Right lobe of liver (tissue), 6 donors: ENCODE measurements at regions not wholly inside any gene's neighbourhood (a gene's known extent, or its start where the extent isn't known, plus 50 kb on each side); places are given as distances from the start of the nearest gene placed in this dataset.
"Not testable (repeated sequence)": the region's sequence is repeated elsewhere in the genome, so short reads cannot be mapped to it uniquely, and the experiment has no call there.

ENCODE experiments used
- ATAC-seq, 4 donors: fragments of 200-7000 bp; cut with Tn5 transposase; one replicate each; pipeline ENCODE4 v1.9.1; 2020; ENCODE audit warnings: mild to moderate bottlenecking in 4 of 4, moderate library complexity in 4 of 4
- DNase-seq, 3 donors: peaks; one replicate each; pipeline ENCODE4 v3.0.0-alpha.2; 2020
- H3K27ac ChIP-seq, 3 donors: fragments of 200-600 bp; one replicate each; pipeline ENCODE4 v1.8.0; 2022
- H3K27me3 ChIP-seq, 2 donors: fragments of 200-600 bp; one replicate each; pipeline ENCODE4 v1.8.0; 2022
- H3K36me3 ChIP-seq, 4 donors: fragments of 200-600 bp; sonication (generic) in 1 of 4; one replicate each; pipeline versions ENCODE4 v1.5.1 to v1.8.0; 2017 to 2022; ENCODE audit warnings: control low read depth in 1 of 4
- H3K4me1 ChIP-seq, 4 donors: fragments of 200-600 bp; sonication (generic) in 1 of 4; one replicate each; pipeline versions ENCODE4 v1.5.1 to v1.8.0; 2017 to 2022; ENCODE audit warnings: control low read depth in 1 of 4
- H3K4me3 ChIP-seq, 3 donors: fragments of 200-600 bp; one replicate each; pipeline ENCODE4 v1.8.0; 2022
- H3K9me3 ChIP-seq, 4 donors: fragments of 200-600 bp; sonication (generic) in 1 of 4; one replicate each; pipeline versions ENCODE4 v1.5.1 to v1.8.0; 2017 to 2022; ENCODE audit warnings: control low read depth in 1 of 4
- POLR2A ChIP-seq: fragments of 450-650 bp; IDR thresholded peaks from one replicate; pipeline ENCODE4 v1.6.1; 2017; ENCODE audit warnings: antibody characterized with exemption, mild to moderate bottlenecking
- WGBS: methylation state at CpG from one replicate; pipeline ENCODE4 v1.1.6; 2018; ENCODE audit warnings: low coverage, low lambda C conversion rate; ENCODE audit not compliant: insufficient coverage; ENCODE audit errors: missing lambda C conversion rate; 5-methylcytosine and 5-hydroxymethylcytosine counted together
- intact Hi-C, 2 donors: fragments of 100-400 bp; cut with DNase I; formaldehyde crosslinking; loops; one replicate each; pipeline versions ENCODE4 v1.11.2 to v1.14.1; 2022
- TF ChIP-seq, protein P1 (sequence below), 4 donors: fragments of 200-600 bp in 3 of 4; fragments of 450-650 bp in 1 of 4; IDR thresholded peaks; one replicate each; pipeline versions ENCODE4 v1.5.1 to v1.8.0; 2016 to 2022; ENCODE audit warnings: antibody characterized with exemption in 4 of 4, mild to moderate bottlenecking in 2 of 4
- donor health status: DM: no; HTN: yes; CAD: no.
- donor health status: DM: no; HTN: no; CAD: no.
- donor health status: DM: no; HTN: no; CAD: no.
- donor health status: DM: no; HTN: yes; CAD: no.
- donor health status: DM: no; HTN: yes; CAD: no.

DNA sequence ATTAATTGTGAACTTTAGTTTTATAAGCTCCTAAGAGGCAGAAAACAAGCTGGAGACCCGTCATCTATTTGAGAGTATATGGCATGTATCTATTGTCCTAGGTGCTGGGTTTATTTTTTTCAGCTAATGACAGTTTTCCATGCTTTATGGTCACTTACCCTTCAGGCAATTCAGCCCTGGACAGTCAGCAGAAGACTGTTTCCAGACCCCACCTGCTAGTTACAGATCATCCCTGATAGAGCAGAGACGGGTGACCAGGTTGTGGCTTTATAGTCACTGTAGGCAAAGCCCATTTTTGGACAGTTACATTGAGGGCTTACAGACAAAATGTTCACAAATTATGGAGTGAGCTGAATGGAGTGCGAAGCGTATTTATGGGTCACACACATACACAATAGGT, 1227.5 kb downstream of the FOXD4L5 start:
- no peaks in the 10 kb centered on the region for H3K27me3 ChIP-seq
- H3K9me3 ChIP-seq, result no peaks in the 10 kb centered on the region
- no peak overlapping the region for H3K4me3 ChIP-seq
- TF ChIP-seq, protein P1, sequence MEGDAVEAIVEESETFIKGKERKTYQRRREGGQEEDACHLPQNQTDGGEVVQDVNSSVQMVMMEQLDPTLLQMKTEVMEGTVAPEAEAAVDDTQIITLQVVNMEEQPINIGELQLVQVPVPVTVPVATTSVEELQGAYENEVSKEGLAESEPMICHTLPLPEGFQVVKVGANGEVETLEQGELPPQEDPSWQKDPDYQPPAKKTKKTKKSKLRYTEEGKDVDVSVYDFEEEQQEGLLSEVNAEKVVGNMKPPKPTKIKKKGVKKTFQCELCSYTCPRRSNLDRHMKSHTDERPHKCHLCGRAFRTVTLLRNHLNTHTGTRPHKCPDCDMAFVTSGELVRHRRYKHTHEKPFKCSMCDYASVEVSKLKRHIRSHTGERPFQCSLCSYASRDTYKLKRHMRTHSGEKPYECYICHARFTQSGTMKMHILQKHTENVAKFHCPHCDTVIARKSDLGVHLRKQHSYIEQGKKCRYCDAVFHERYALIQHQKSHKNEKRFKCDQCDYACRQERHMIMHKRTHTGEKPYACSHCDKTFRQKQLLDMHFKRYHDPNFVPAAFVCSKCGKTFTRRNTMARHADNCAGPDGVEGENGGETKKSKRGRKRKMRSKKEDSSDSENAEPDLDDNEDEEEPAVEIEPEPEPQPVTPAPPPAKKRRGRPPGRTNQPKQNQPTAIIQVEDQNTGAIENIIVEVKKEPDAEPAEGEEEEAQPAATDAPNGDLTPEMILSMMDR (IDR thresholded peaks at IDR 0.05), result no peak
- no peak for TF ChIP-seq POLR2A
- intact Hi-C loops, result no loop called here
- H3K36me3 ChIP-seq, result no peaks in the 10 kb centered on the region
- 39% methylated on average over 4 of the region's 4 CpGs for WGBS
- H3K4me1 ChIP-seq, result no peaks in the 10 kb centered on the region
- ATAC-seq (no peak), DNase-seq (no peak)
- H3K27ac ChIP-seq, result no peak overlapping the region

DNA sequence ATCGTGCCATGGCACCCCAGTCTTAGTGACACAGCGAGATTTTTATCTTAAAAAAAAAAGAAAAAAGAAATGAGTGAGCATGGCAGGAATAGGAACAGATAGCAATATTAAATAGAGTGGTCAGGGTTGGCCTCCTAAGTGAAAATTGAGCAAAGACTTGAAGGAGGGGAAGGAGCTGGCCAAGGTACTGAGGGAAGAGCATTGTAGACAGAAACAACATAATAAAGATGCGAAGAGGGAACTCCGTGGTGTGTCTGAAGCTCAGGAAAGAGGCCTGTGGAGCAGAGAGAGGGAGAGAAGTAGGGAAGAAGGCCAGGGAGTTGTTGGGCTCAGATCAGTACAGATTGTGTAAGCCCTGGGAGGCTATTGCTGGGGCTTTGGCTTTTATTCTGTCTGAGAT, 1256.1 kb downstream of the FOXD4L5 start:
- H3K27me3 ChIP-seq, H3K4me1 ChIP-seq, H3K27ac ChIP-seq, H3K4me3 ChIP-seq, H3K36me3 ChIP-seq, H3K9me3 ChIP-seq, ATAC-seq, DNase-seq, intact Hi-C loops: not testable (repeated sequence)
- 53% methylated on average over 4 of the region's 4 CpGs for WGBS

DNA sequence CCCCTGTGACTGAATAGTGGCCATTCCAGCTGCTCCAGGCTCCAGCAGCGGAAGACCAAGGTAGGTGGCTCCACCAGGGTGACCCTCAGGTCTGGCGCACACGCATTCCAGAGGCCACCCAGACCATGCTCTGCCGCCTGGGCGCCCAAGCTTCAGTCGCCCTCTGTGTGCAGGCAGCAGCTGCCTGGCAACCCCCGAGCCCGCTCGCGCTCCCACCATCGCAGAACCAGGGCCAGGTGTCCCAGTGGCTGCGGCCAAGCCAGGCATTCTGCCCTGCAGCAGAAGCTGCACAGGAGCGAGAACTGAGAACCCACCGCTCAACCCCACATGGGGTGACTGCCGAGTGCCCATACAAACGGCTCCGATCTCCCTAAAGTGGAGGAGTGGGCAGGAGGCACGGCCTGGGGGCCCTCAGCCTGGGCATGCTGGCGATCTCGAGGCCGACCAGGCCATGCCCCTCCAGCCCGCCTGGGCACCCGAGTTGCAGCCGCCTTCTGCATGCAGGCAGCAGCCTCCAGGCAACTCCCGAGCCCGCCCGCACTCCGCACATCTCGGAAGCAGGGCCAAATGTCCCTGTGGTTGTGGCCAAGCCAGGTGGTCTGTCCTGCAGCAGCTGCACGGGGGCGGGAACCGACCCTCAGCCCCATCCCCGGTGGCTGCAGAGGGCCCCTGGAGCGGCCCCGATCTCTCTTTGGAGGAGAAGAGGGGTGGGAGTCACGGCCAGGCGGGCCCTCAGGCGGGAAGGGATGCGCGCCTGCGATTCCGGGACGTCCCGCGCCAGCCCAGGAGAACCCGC, 1264.1 kb downstream of the FOXD4L5 start:
- no CpG with 5 or more reads among the region's 46 CpGs for WGBS
- H3K36me3 ChIP-seq, H3K4me1 ChIP-seq, ATAC-seq, H3K9me3 ChIP-seq, H3K4me3 ChIP-seq, H3K27me3 ChIP-seq, DNase-seq, intact Hi-C loops, H3K27ac ChIP-seq: not testable (repeated sequence)

DNA sequence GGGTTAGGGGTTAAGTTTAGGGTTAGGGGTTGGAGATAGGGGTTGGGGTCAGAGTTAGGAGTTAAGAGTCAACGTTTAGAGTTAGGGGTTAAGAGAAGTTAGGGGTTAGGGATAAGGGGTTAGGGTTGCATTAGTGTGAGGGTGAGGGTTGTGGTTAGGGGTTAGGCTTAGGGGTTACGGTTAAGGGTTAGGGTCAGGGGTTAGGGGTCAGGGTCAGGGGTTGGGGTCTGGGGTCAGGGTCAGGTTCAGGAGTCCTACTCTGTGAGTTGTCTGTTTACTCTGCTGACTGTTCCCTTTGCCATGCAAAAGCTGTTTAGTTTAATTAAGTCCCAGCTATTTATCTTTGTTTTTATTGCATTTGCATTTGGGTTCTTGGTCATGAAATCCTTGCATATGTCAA, 1267.3 kb downstream of the FOXD4L5 start:
- H3K4me3 ChIP-seq, H3K27ac ChIP-seq, H3K36me3 ChIP-seq, H3K27me3 ChIP-seq, DNase-seq, ATAC-seq, H3K4me1 ChIP-seq, intact Hi-C loops, H3K9me3 ChIP-seq: not testable (repeated sequence)
- WGBS, result 45% methylated on average over 2 of the region's 2 CpGs

DNA sequence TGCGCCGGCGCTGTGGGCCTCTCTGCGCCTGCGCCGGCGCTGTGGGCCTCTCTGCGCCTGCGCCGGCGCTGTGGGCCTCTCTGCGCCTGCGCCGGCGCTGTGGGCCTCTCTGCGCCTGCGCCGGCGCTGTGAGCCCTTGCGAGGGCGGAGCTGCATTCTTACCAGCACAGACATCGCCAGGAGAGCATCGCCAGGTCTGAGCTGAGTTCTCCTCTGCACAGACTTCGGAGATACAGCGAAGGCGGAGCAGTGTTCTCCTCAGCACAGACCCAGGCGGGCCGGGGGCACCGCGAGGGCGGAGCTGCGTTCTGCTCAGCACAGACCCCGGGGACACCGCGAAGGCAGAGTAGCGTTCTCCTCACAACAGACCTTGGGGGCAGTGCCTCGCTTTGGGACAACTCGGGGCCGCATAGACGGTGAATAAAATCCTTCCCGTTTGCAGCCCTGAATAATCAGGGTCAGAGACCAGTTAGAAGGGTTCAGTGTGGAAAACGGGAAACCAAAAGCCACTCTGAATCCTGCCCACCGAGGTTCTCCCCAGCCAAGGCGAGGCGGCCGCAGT, 1268.1 kb downstream of the FOXD4L5 start:
- H3K4me1 ChIP-seq, H3K27ac ChIP-seq, H3K36me3 ChIP-seq, H3K27me3 ChIP-seq, intact Hi-C loops, H3K9me3 ChIP-seq: not testable (repeated sequence)
- ATAC-seq, result peak in 2 of 4 donors; percentile 34 to 64
- peak in 1 of 3 donors; percentile 25 for DNase-seq
- peak overlapping the region in 1 of 3 donors; percentile 21 for H3K4me3 ChIP-seq
- 50% methylated on average over 14 of the region's 46 CpGs for WGBS

DNA sequence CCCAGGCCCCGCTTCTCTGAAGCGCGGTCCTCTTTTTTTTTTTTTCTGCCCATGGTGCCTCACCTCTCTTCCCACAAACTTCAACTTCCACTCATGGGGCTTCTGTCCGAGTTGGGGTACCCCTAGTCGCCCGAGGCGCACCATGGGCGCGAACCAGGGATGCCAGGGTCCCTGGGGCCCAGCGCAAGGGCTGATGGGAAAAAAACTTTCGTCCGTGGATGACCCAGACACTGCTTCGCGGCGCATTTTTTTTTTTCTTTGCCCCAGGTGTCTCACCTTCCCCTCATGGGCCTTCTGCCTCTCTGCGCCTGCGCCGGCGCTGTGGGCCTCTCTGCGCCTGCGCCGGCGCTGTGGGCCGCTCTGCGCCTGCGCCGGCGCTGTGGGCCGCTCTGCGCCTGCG, 1268.8 kb downstream of the FOXD4L5 start:
- ATAC-seq, DNase-seq, H3K27ac ChIP-seq, H3K4me1 ChIP-seq, H3K36me3 ChIP-seq, intact Hi-C loops, H3K27me3 ChIP-seq, H3K9me3 ChIP-seq: not testable (repeated sequence)
- H3K4me3 ChIP-seq, result peak overlapping the region in 1 of 3 donors; percentile 16
- 35% methylated on average over 11 of the region's 31 CpGs for WGBS

DNA sequence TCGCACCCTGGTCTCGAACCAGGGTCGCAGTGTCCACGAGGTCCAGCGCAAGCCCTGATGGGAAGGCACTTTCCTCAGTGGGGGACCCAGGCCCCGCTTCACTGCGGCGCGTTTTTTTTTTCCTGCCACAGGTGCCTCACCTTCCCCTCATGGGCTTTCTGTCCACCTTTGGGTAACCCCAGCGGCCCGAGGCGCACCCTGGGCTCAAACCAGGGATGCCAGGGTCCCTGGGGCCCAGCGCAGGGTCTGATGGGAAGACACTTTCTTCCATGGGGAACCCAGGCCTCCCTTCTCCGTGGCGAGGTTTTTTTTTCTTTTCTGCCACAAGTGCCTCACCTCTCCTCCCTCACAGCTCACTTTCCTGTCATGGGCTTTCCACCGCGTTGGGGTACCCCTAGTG, 1269.9 kb downstream of the FOXD4L5 start:
- no peak overlapping the region for H3K4me3 ChIP-seq
- no peak overlapping the region for H3K27ac ChIP-seq
- H3K4me1 ChIP-seq, result no peaks in the 10 kb centered on the region
- ATAC-seq (no peak), DNase-seq (no peak)
- intact Hi-C loops, result no loop called here
- H3K9me3 ChIP-seq, result no peaks in the 10 kb centered on the region
- H3K36me3 ChIP-seq, result no peaks in the 10 kb centered on the region
- no peaks in the 10 kb centered on the region for H3K27me3 ChIP-seq
- TF ChIP-seq POLR2A, result no peak
- 31% methylated on average over 4 of the region's 17 CpGs for WGBS

DNA sequence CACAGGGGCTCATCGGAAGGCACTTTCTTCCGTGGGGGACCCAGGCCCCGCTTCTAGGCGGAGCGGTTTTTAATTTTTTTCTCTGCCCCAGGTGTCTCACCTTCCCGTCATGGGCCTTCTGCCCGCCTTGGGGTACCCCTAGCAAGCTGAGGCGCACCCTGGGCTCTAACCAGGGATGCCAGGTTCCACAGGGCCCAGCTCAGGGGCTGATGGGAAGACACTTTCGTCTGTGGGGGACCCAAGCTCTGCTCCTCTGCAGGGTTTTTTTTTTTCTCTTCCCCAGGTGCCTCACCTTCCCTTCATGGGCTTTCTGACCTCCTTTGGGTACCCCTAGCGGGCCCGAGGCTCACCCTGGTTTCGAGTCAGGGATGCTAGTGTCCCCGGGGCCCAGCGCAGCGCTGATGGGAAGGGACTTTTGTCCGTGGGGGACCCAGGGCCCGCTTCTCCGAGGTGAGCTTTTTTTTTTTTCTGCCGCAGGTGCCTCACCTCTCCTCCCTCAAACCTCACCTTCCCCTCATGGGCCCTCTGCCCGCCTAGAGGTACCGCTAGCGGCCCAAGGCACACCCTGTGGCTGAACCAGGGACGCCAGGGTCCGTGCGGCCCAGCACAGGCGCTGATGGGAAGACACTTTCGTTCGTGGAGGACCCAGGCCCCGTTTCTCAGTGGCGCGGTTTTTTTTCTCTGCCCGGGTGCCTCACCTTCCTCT, 1270.5 kb downstream of the FOXD4L5 start:
- DNase-seq, intact Hi-C loops, H3K9me3 ChIP-seq, H3K27ac ChIP-seq, H3K4me1 ChIP-seq, H3K36me3 ChIP-seq, H3K4me3 ChIP-seq, H3K27me3 ChIP-seq: not testable (repeated sequence)
- ATAC-seq, result peak in 1 of 4 donors; percentile 56
- WGBS, result 49% methylated on average over 11 of the region's 32 CpGs

DNA sequence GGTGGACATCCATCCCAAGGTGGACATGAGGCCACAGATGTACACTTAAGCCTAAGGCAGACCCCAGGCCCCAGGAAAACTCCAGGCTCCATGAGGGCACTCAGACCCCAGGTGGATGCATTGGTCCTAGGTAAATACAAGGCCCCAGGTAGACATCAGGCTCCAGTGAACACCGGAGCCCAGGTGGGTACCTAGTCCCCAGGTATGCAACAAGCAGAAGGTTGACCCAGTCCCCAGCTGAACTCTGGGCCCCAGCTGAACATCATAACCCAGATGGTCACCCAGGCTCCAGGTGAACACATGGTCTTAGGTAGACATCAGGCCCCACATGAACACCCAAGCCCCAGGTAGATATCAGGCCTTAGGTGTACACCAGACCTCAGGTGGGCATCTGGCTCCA, 1271.9 kb downstream of the FOXD4L5 start:
- H3K27ac ChIP-seq, H3K9me3 ChIP-seq, H3K4me3 ChIP-seq, H3K4me1 ChIP-seq, intact Hi-C loops, DNase-seq, H3K36me3 ChIP-seq, ATAC-seq, H3K27me3 ChIP-seq: not testable (repeated sequence)
- WGBS, result no CpG with 5 or more reads among the region's 1 CpG

DNA sequence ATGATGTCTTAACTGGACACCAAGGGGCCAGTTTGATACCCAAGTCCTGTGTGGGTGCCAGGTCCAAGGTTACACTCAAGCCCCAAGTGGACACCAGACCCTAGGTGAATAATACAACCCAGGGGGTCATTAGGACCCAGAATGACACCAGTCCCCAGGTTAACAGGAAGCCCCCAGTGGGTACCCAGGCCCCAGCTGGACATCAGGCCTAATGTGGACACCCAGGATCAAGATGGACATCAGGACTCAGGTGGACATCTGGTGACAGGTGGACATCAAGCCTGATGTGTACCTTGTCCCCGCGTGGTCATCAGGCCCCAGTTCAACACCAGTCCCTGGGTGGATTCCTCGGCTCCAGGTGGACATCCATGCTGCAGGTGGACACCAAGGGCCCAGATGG, 1273.0 kb downstream of the FOXD4L5 start:
- H3K36me3 ChIP-seq, H3K4me1 ChIP-seq, ATAC-seq, H3K9me3 ChIP-seq, H3K4me3 ChIP-seq, H3K27ac ChIP-seq, DNase-seq, H3K27me3 ChIP-seq, intact Hi-C loops: not testable (repeated sequence)
- no CpG with 5 or more reads among the region's 3 CpGs for WGBS
